ENCODE measurements at regions not wholly inside any gene's neighbourhood (a gene's known extent, or its start where the extent isn't known, plus 50 kb on each side); places are given as distances from the start of the nearest gene placed in this dataset.

DNA sequence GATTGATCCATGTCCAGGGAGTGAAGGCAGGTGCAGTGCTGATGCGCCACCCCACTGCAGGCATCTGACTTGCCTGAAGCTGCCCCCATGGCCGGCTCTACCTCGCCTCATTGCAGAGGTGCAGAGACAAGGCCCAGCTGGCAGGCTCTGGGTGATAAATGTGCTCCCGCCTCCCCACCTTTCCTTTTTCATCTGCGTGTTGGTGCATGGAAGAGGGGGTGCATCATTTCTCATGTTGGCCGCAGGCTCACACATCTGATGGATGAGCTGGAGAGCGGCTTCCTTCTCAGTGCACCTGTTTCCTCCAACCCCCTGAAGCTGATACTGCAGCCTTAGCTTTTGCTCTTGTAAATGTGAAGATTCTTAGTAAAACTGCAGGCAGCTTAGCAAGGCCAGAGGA is 306.0 kb upstream of the KAZN start:
- TF ChIP-seq, protein P1, sequence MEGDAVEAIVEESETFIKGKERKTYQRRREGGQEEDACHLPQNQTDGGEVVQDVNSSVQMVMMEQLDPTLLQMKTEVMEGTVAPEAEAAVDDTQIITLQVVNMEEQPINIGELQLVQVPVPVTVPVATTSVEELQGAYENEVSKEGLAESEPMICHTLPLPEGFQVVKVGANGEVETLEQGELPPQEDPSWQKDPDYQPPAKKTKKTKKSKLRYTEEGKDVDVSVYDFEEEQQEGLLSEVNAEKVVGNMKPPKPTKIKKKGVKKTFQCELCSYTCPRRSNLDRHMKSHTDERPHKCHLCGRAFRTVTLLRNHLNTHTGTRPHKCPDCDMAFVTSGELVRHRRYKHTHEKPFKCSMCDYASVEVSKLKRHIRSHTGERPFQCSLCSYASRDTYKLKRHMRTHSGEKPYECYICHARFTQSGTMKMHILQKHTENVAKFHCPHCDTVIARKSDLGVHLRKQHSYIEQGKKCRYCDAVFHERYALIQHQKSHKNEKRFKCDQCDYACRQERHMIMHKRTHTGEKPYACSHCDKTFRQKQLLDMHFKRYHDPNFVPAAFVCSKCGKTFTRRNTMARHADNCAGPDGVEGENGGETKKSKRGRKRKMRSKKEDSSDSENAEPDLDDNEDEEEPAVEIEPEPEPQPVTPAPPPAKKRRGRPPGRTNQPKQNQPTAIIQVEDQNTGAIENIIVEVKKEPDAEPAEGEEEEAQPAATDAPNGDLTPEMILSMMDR (IDR thresholded peaks at IDR 0.05; ENCODE audit: borderline replicate concordance, extremely low read depth, insufficient read depth), result no peak
- H3K4me3 ChIP-seq (ENCODE audit: low read length in 3 of 3), result no peak overlapping the region
- H3K9ac ChIP-seq (ENCODE audit: low read length in 3 of 3), result no peak overlapping the region
- H3K4me1 ChIP-seq (ENCODE audit: control insufficient read depth in 2 of 3, insufficient read depth in 2 of 3, low read depth in 1 of 3, low read length in 3 of 3), result no peaks in the 10 kb centered on the region
- no peak overlapping the region for H3K27ac ChIP-seq (ENCODE audit: low read depth in 2 of 2, low read length in 2 of 2)
- FAIRE-seq (no peak), DNase-seq (no peak)
- no peaks in the 10 kb centered on the region for H3K36me3 ChIP-seq (ENCODE audit: control insufficient read depth in 2 of 3, insufficient read depth in 3 of 3, low read length in 3 of 3)
- H3K27me3 ChIP-seq (ENCODE audit: control insufficient read depth, insufficient read depth, low read length), result no peaks in the 10 kb centered on the region
- H3K9me3 ChIP-seq (ENCODE audit: control insufficient read depth in 2 of 3, insufficient read depth in 1 of 3, low read length in 3 of 3), result no peaks in the 10 kb centered on the region
- intact Hi-C loops (cut with DNase I), result no loop called here

DNA sequence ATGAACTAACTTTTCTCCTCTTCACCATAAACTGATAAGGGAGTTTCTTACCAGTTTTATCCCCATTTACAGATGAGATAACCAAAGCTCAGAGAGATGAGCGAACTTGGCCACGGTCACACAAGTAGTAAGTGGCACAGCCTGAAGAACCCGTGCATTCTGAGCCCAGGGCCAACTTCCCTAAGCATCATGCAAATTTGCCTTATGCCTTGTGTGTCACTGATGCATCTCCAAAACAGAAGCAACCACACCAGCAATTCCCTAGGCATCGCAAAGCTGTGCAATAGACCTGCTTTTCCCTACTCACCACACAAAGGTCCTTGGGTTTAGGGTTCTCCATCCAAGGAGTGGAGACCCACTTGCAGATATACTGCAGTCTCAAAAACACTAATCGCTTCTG is 304.5 kb upstream of the KAZN start:
- Histone ChIP-seq H3K4me1 (ENCODE audit: control insufficient read depth in 2 of 3, insufficient read depth in 2 of 3, low read depth in 1 of 3, low read length in 3 of 3) (no peaks in the 10 kb centered on the region), H3K27ac (ENCODE audit: low read depth in 2 of 2, low read length in 2 of 2) (no peak overlapping the region), H3K4me3 (ENCODE audit: low read length in 3 of 3) (no peak overlapping the region), H3K27me3 (ENCODE audit: control insufficient read depth, insufficient read depth, low read length) (no peaks in the 10 kb centered on the region), H3K9me3 (ENCODE audit: control insufficient read depth in 2 of 3, insufficient read depth in 1 of 3, low read length in 3 of 3) (no peaks in the 10 kb centered on the region), H3K36me3 (ENCODE audit: control insufficient read depth in 2 of 3, insufficient read depth in 3 of 3, low read length in 3 of 3) (no peaks in the 10 kb centered on the region), H3K9ac (ENCODE audit: low read length in 3 of 3) (no peak overlapping the region)
- DNase-seq, result no peak
- intact Hi-C loops (cut with DNase I), result no loop called here
- TF ChIP-seq, protein P1 (IDR thresholded peaks at IDR 0.05; ENCODE audit: borderline replicate concordance, extremely low read depth, insufficient read depth), result no peak
- no peak for FAIRE-seq

DNA sequence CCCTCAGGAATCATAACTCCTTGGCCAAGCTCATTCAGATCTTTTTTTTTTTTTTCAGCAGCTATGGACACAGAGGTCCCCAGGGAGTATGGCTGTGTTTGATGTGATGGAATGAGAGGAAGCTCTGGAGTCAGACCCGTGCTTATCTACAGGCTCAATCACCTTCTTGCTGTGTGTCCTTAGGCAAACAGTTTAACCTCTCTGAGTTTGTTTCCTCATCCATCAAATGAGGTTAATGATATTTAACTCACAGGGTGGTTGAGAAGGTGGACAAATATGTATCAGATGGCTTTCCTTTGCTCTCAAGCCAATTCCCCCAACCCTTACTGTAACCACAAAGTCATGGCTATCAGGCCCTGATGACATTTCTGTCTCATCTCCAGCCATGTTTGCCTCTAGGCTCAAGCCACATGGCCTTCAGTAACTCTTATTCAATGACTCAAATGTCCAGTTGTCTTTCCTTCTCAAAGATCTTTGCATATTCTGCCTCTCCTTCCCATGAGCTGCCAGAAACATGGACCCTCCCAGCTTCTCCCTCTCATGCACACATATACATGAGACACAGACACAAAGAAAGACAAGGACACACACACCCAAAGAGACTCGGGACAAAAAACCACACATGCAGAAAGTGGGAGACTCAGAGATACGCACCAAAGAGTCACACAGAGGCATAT is 303.5 kb upstream of the KAZN start:
- H3K36me3 ChIP-seq (ENCODE audit: control insufficient read depth in 2 of 3, insufficient read depth in 3 of 3, low read length in 3 of 3), result no peaks in the 10 kb centered on the region
- H3K4me1 ChIP-seq (ENCODE audit: control insufficient read depth in 2 of 3, insufficient read depth in 2 of 3, low read depth in 1 of 3, low read length in 3 of 3), result no peaks in the 10 kb centered on the region
- no peaks in the 10 kb centered on the region for H3K27me3 ChIP-seq (ENCODE audit: control insufficient read depth, insufficient read depth, low read length)
- H3K9ac ChIP-seq (ENCODE audit: low read length in 3 of 3), result no peak overlapping the region
- H3K4me3 ChIP-seq (ENCODE audit: low read length in 3 of 3), result no peak overlapping the region
- no peak overlapping the region for H3K27ac ChIP-seq (ENCODE audit: low read depth in 2 of 2, low read length in 2 of 2)
- DNase-seq, result no peak
- intact Hi-C loops (cut with DNase I), result no loop called here
- TF ChIP-seq, protein P1 (IDR thresholded peaks at IDR 0.05; ENCODE audit: borderline replicate concordance, extremely low read depth, insufficient read depth), result no peak
- no peak for FAIRE-seq
- H3K9me3 ChIP-seq (ENCODE audit: control insufficient read depth in 2 of 3, insufficient read depth in 1 of 3, low read length in 3 of 3), result no peaks in the 10 kb centered on the region

DNA sequence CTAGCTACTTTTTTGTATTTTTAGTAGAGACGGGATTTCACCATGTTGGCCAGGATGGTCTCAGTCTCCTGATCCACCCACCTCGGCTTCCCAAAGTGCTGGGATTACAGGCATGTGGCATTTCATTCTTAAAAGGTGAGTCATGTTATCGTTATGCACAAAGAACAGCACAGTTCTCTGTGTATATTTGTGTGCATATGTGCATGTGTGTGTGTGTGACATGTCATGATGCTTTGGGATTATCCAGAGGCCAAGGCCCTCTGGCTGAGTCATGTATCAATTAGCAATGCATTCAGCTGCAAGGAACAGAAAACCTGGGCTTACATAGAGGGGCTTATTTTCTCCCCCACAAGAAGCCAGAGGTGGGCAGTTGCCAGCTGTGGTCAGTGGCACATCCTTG is 301.7 kb upstream of the KAZN start:
- H3K36me3 ChIP-seq (ENCODE audit: control insufficient read depth in 2 of 3, insufficient read depth in 3 of 3, low read length in 3 of 3), result no peaks in the 10 kb centered on the region
- no peaks in the 10 kb centered on the region for H3K27me3 ChIP-seq (ENCODE audit: control insufficient read depth, insufficient read depth, low read length)
- no peak overlapping the region for H3K27ac ChIP-seq (ENCODE audit: low read depth in 2 of 2, low read length in 2 of 2)
- no peaks in the 10 kb centered on the region for H3K9me3 ChIP-seq (ENCODE audit: control insufficient read depth in 2 of 3, insufficient read depth in 1 of 3, low read length in 3 of 3)
- intact Hi-C loops (cut with DNase I), result no loop called here
- TF ChIP-seq, protein P1 (IDR thresholded peaks at IDR 0.05; ENCODE audit: borderline replicate concordance, extremely low read depth, insufficient read depth), result no peak
- no peaks in the 10 kb centered on the region for H3K4me1 ChIP-seq (ENCODE audit: control insufficient read depth in 2 of 3, insufficient read depth in 2 of 3, low read depth in 1 of 3, low read length in 3 of 3)
- FAIRE-seq, result no peak
- no peak for DNase-seq
- no peak overlapping the region for H3K4me3 ChIP-seq (ENCODE audit: low read length in 3 of 3)
- no peak overlapping the region for H3K9ac ChIP-seq (ENCODE audit: low read length in 3 of 3)
